Spleen (tissue), 7 donors: ENCODE measurements at regions not wholly inside any gene's neighbourhood (a gene's known extent, or its start where the extent isn't known, plus 50 kb on each side); places are given as distances from the start of the nearest gene placed in this dataset.

Experiments
- POLR2A ChIP-seq, 3 donors: fragments of 450-650 bp; IDR thresholded peaks; one replicate each; pipeline ENCODE4 v1.5.1; 2017; ENCODE audit warnings: antibody characterized with exemption in 3 of 3, mild to moderate bottlenecking in 1 of 3
- POLR2AphosphoS5 ChIP-seq, 3 donors: sonication (generic); formaldehyde crosslinking; IDR thresholded peaks; one replicate each; pipeline ENCODE4 v1.5.1; 2017; ENCODE audit warnings: antibody characterized with exemption in 3 of 3
- TF ChIP-seq, protein P1 (sequence below), 11 experiments: fragments of 200-600 bp in 7 of 11; fragments of 450-650 bp in 4 of 11; sonication (generic) in 4 of 11; IDR thresholded peaks in 8 of 11; conservative IDR thresholded peaks in 3 of 11; 1 replicate in 7 of 11; 2 replicates in 4 of 11; pipeline versions ENCODE4 v1.4.0 to v1.8.0; 2016 to 2021; ENCODE audit warnings: antibody characterized with exemption in 11 of 11, inconsistent platforms in 4 of 11, mild to moderate bottlenecking in 1 of 11
- donor health status: DM: no; HTN: no; CAD: no; lungs with moderate emphysema.
- donor health status: DM: no; HTN: no; CAD: no.
- donor health status: DM: no; HTN: no; CAD: no.

DNA sequence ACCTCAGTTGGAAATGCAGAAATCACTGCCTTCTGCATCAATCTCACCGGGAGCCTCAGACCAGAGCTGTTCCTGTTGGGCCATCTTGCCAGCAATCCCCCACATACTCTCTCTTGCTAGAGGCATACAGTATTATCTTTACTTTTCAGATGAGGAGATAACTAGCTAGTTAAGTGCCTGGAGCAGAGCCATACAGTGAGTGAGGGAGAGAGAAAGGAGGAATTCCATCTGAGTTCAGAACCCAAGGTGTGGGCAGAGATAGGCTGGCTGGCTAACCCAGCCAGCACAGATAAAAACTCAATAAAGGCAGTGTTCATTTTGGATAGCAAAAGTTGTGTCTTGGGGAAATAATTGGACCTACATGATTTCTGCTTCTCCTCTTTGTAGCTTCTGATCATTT is 268.0 kb upstream of the KIF2A start:
- TF ChIP-seq, protein P1, sequence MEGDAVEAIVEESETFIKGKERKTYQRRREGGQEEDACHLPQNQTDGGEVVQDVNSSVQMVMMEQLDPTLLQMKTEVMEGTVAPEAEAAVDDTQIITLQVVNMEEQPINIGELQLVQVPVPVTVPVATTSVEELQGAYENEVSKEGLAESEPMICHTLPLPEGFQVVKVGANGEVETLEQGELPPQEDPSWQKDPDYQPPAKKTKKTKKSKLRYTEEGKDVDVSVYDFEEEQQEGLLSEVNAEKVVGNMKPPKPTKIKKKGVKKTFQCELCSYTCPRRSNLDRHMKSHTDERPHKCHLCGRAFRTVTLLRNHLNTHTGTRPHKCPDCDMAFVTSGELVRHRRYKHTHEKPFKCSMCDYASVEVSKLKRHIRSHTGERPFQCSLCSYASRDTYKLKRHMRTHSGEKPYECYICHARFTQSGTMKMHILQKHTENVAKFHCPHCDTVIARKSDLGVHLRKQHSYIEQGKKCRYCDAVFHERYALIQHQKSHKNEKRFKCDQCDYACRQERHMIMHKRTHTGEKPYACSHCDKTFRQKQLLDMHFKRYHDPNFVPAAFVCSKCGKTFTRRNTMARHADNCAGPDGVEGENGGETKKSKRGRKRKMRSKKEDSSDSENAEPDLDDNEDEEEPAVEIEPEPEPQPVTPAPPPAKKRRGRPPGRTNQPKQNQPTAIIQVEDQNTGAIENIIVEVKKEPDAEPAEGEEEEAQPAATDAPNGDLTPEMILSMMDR (IDR thresholded peaks at IDR 0.05 in 8 of 11, conservative IDR thresholded peaks at IDR 0.05 in 3 of 11): no peak
- no peak for TF ChIP-seq POLR2A (IDR thresholded peaks at IDR 0.05)
- TF ChIP-seq POLR2AphosphoS5 (IDR thresholded peaks at IDR 0.05): no peak
